Urothelium cell line (cell line): ENCODE measurements at regions not wholly inside any gene's neighbourhood (a gene's known extent, or its start where the extent isn't known, plus 50 kb on each side); places are given as distances from the start of the nearest gene placed in this dataset.

Source experiments
- DNase-seq: peaks from one replicate; pipeline ENCODE4 v3.0.0; 2011; ENCODE audit warnings: low spot score, mixed read lengths
- FAIRE-seq: peaks from 2 replicates; lab custom pipeline; 2011; peaks lifted over from hg19 to GRCh38; lab: Jason Lieb, UNC

- FAIRE-seq: no peak
- no peak for DNase-seq
These were observed 125.9 kb upstream of the ACTBL2 start for GRCh38 chr5:57608542-57608941.

- FAIRE-seq: no peak
- no peak for DNase-seq
These were observed 119.4 kb upstream of the ACTBL2 start for GRCh38 chr5:57601996-57602395.

- FAIRE-seq: no peak
These were observed 117.7 kb upstream of the ACTBL2 start for GRCh38 chr5:57600321-57600720.

GRCh38 chr5:57598756-57599155 is 116.1 kb upstream of the ACTBL2 start:
- FAIRE-seq (no peak), DNase-seq (peak; percentile 17)

More at GRCh38 chr5:57600321-57600720, 117.7 kb upstream of the ACTBL2 start:
- no peak for DNase-seq

- DNase-seq (no peak), FAIRE-seq (no peak)
These were observed 115.5 kb upstream of the ACTBL2 start for GRCh38 chr5:57598097-57598496.

- FAIRE-seq: no peak
- no peak for DNase-seq
These were observed 112.9 kb upstream of the ACTBL2 start for GRCh38 chr5:57595523-57595991.

- FAIRE-seq (no peak), DNase-seq (no peak)
These were observed 111.8 kb upstream of the ACTBL2 start for GRCh38 chr5:57594436-57594835.

- DNase-seq (no peak), FAIRE-seq (no peak)
These were observed 109.6 kb upstream of the ACTBL2 start for GRCh38 chr5:57592236-57592635.

- DNase-seq (no peak), FAIRE-seq (no peak)
These were observed 104.0 kb upstream of the ACTBL2 start for GRCh38 chr5:57586649-57587048.

- DNase-seq (no peak), FAIRE-seq (no peak)
These were observed 100.0 kb upstream of the ACTBL2 start for GRCh38 chr5:57582578-57583070.

- FAIRE-seq (no peak), DNase-seq (no peak)
These were observed 99.2 kb upstream of the ACTBL2 start for GRCh38 chr5:57581772-57582171.

GRCh38 chr5:57581222-57581621 is 98.6 kb upstream of the ACTBL2 start:
- FAIRE-seq: peak; percentile 56

GRCh38 chr5:57577432-57578175 is 95.0 kb upstream of the ACTBL2 start:
- no peak for FAIRE-seq
- DNase-seq: no peak

More at GRCh38 chr5:57581222-57581621, 98.6 kb upstream of the ACTBL2 start:
- DNase-seq: no peak

- FAIRE-seq: no peak
- DNase-seq: no peak
These were observed 93.7 kb upstream of the ACTBL2 start for GRCh38 chr5:57576317-57576716.

GRCh38 chr5:57575839-57576238 is 93.2 kb upstream of the ACTBL2 start:
- no peak for DNase-seq
- FAIRE-seq: no peak

- FAIRE-seq: no peak
- no peak for DNase-seq
These were observed 89.8 kb upstream of the ACTBL2 start for GRCh38 chr5:57572461-57572860.

- FAIRE-seq (no peak), DNase-seq (no peak)
These were observed 87.0 kb upstream of the ACTBL2 start for GRCh38 chr5:57569601-57570000.

- DNase-seq: no peak
- no peak for FAIRE-seq
These were observed 85.5 kb upstream of the ACTBL2 start for GRCh38 chr5:57568136-57568535.

GRCh38 chr5:57566914-57567313 is 84.3 kb upstream of the ACTBL2 start:
- DNase-seq (no peak), FAIRE-seq (no peak)

- no peak for FAIRE-seq
- DNase-seq: no peak
These were observed 78.7 kb upstream of the ACTBL2 start for GRCh38 chr5:57561231-57561842.

GRCh38 chr5:57559110-57559635 is 76.6 kb upstream of the ACTBL2 start:
- FAIRE-seq (no peak), DNase-seq (no peak)

- DNase-seq (no peak), FAIRE-seq (no peak)
These were observed 69.4 kb upstream of the ACTBL2 start for GRCh38 chr5:57552033-57552432.
